Endodermal cell (in vitro differentiated cells): ENCODE measurements at regions not wholly inside any gene's neighbourhood (a gene's known extent, or its start where the extent isn't known, plus 50 kb on each side); places are given as distances from the start of the nearest gene placed in this dataset.
A peak's percentile ranks its signal among the peaks of the same experiment; 100 is the strongest.

ENCODE experiments used
- DNase-seq: peaks from one replicate; pipeline ENCODE4 v3.0.0-alpha.2; 2017
- H3K27ac ChIP-seq: 2 replicates; pipeline ENCODE4 v1.5.1; 2013; ENCODE audit warnings: mild to moderate bottlenecking, low read depth, low read length, moderate library complexity
- H3K27me3 ChIP-seq: 2 replicates; pipeline ENCODE4 v1.6.1; 2013; ENCODE audit warnings: mild to moderate bottlenecking, low read length, moderate library complexity; ENCODE audit not compliant: insufficient read depth, control insufficient read depth, poor library complexity, severe bottlenecking
- H3K36me3 ChIP-seq: 2 replicates; pipeline ENCODE4 v1.7.0; 2013; ENCODE audit warnings: mild to moderate bottlenecking, low read length, moderate library complexity; ENCODE audit not compliant: control insufficient read depth, insufficient read depth
- H3K4me1 ChIP-seq: one replicate; pipeline ENCODE4 v1.7.0; 2013; ENCODE audit warnings: low read length; ENCODE audit not compliant: control insufficient read depth, insufficient read depth
- H3K4me3 ChIP-seq: 2 replicates; pipeline ENCODE4 v1.5.1; 2013; ENCODE audit warnings: mild to moderate bottlenecking, low read length, moderate library complexity
- H3K9ac ChIP-seq: 2 replicates; pipeline ENCODE4 v1.6.1; 2013; ENCODE audit warnings: mild to moderate bottlenecking, low read length, moderate library complexity; ENCODE audit not compliant: poor library complexity, severe bottlenecking; ENCODE audit errors: extremely low read depth
- H3K9me3 ChIP-seq: 2 replicates; pipeline ENCODE4 v1.6.1; 2013; ENCODE audit warnings: mild to moderate bottlenecking, low read length, moderate library complexity; ENCODE audit not compliant: control insufficient read depth
- H3K27ac Mint-ChIP-seq: 2 replicates; pipeline ENCODE4 v1.8.0; 2020; ENCODE audit warnings: mixed read lengths
- H3K27me3 Mint-ChIP-seq: 2 replicates; pipeline ENCODE4 v1.8.0; 2021; ENCODE audit warnings: mild to moderate bottlenecking, mixed read lengths; ENCODE audit not compliant: insufficient read depth
- H3K36me3 Mint-ChIP-seq: 2 replicates; pipeline ENCODE4 v1.8.0; 2020; ENCODE audit warnings: low read depth, mixed read lengths
- H3K4me1 Mint-ChIP-seq: 2 replicates; pipeline ENCODE4 v1.8.0; 2020; ENCODE audit warnings: mixed read lengths
- H3K4me3 Mint-ChIP-seq: 2 replicates; pipeline ENCODE4 v1.8.0; 2020; ENCODE audit warnings: mild to moderate bottlenecking, moderate library complexity, mixed read lengths
- H3K9me3 Mint-ChIP-seq: 2 replicates; pipeline ENCODE4 v1.8.0; 2020; ENCODE audit warnings: mild to moderate bottlenecking, mixed read lengths
- CTCF ChIP-seq: fragments of 200-600 bp; sonication (generic); conservative IDR thresholded peaks from 2 replicates; pipeline ENCODE4 v1.5.0; 2021; ENCODE audit warnings: antibody characterized with exemption, mild to moderate bottlenecking
- WGBS, 2 experiments: methylation state at CpG; one replicate each; pipeline versions ENCODE4 v1.1.5 to v1.1.7; 2013; ENCODE audit warnings: missing lambda C conversion rate in 2 of 2, mixed read lengths in 1 of 2; ENCODE audit not compliant: insufficient coverage in 1 of 2, insufficient read length in 1 of 2; 5-methylcytosine and 5-hydroxymethylcytosine counted together

- peaks cover 25% of the 10 kb centered on the region for H3K27me3 Mint-ChIP-seq
- H3K27ac Mint-ChIP-seq: no peak overlapping the region
- Histone ChIP-seq H3K27ac (no peak overlapping the region), H3K36me3 (no peaks in the 10 kb centered on the region), H3K4me3 (no peak overlapping the region), H3K9ac (no peak overlapping the region), H3K9me3 (no peaks in the 10 kb centered on the region), H3K27me3 (no peaks in the 10 kb centered on the region), H3K4me1 (no peaks in the 10 kb centered on the region)
- no peak overlapping the region for H3K4me3 Mint-ChIP-seq
- H3K4me1 Mint-ChIP-seq: no peaks in the 10 kb centered on the region
- 82% methylated on average over 3 of the region's 3 CpGs; no CpG with 5 or more reads in 1 of the 2 experiments for WGBS, 2 experiments
- DNase-seq: no peak
- no peaks in the 10 kb centered on the region for H3K36me3 Mint-ChIP-seq
- peaks cover 8% of the 10 kb centered on the region for H3K9me3 Mint-ChIP-seq
- peak; percentile 57 for TF ChIP-seq CTCF
Measured at GRCh38 chr5:2475902-2476301, 275.6 kb downstream of the IRX2 start.

- 93 to 96% methylated on average over 4 to 5 of the region's 5 CpGs for WGBS, 2 experiments
- Histone ChIP-seq H3K27ac (no peak overlapping the region), H3K9ac (no peak overlapping the region), H3K4me3 (no peak overlapping the region), H3K4me1 (no peaks in the 10 kb centered on the region), H3K27me3 (no peaks in the 10 kb centered on the region), H3K36me3 (no peaks in the 10 kb centered on the region), H3K9me3 (no peaks in the 10 kb centered on the region)
- peaks cover 43% of the 10 kb centered on the region for H3K27me3 Mint-ChIP-seq
- no peaks in the 10 kb centered on the region for H3K36me3 Mint-ChIP-seq
- TF ChIP-seq CTCF: no peak
- H3K27ac Mint-ChIP-seq: no peak overlapping the region
- H3K4me3 Mint-ChIP-seq: no peak overlapping the region
- no peaks in the 10 kb centered on the region for H3K4me1 Mint-ChIP-seq
- no peak for DNase-seq
- peaks cover 13% of the 10 kb centered on the region for H3K9me3 Mint-ChIP-seq
Measured at GRCh38 chr5:2472670-2473069, 278.8 kb downstream of the IRX2 start.

GRCh38 chr5:2471152-2471879 is 280.2 kb downstream of the IRX2 start:
- H3K9ac ChIP-seq: no peak overlapping the region
- DNase-seq: no peak
- H3K27me3 Mint-ChIP-seq: peaks cover 54% of the 10 kb centered on the region
- H3K9me3 ChIP-seq: no peaks in the 10 kb centered on the region
- H3K4me1 Mint-ChIP-seq: peaks cover 10% of the 10 kb centered on the region
- no peak overlapping the region for H3K27ac Mint-ChIP-seq
- no peaks in the 10 kb centered on the region for H3K4me1 ChIP-seq
- H3K36me3 ChIP-seq: no peaks in the 10 kb centered on the region
- no peaks in the 10 kb centered on the region for H3K27me3 ChIP-seq
- TF ChIP-seq CTCF: no peak
- no peaks in the 10 kb centered on the region for H3K36me3 Mint-ChIP-seq
- no peak overlapping the region for H3K27ac ChIP-seq
- H3K4me3 Mint-ChIP-seq: no peak overlapping the region
- peaks cover 13% of the 10 kb centered on the region for H3K9me3 Mint-ChIP-seq
- H3K4me3 ChIP-seq: no peak overlapping the region
- WGBS, 2 experiments: 91 to 100% methylated on average over 1 to 3 of the region's 3 CpGs
